ENCODE measurements at regions not wholly inside any gene's neighbourhood (a gene's known extent, or its start where the extent isn't known, plus 50 kb on each side); places are given as distances from the start of the nearest gene placed in this dataset.

DNA sequence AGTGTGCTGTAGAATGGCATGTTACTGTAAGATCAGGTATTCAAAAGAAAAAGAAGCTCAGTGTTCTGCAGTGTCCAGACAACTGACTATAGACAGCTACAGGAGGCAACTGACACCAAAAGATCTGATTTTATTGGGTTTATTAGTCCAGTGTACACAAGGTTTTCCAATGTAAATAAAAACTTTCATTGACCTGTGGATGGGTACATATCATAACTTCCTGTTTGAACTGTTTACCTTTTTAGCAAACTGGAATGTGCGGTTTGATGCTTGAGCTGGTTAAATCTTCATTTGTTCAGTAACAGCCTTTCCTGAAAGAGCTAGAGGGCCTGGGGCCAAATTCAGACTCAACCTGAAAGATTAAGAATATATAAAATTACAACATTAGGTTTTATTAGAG lies 172.6 kb upstream of the SP8 start:
- no peak for DNase-seq (ENCODE audit: extremely low spot score, unreplicated experiment)
- TF ChIP-seq, protein P1, sequence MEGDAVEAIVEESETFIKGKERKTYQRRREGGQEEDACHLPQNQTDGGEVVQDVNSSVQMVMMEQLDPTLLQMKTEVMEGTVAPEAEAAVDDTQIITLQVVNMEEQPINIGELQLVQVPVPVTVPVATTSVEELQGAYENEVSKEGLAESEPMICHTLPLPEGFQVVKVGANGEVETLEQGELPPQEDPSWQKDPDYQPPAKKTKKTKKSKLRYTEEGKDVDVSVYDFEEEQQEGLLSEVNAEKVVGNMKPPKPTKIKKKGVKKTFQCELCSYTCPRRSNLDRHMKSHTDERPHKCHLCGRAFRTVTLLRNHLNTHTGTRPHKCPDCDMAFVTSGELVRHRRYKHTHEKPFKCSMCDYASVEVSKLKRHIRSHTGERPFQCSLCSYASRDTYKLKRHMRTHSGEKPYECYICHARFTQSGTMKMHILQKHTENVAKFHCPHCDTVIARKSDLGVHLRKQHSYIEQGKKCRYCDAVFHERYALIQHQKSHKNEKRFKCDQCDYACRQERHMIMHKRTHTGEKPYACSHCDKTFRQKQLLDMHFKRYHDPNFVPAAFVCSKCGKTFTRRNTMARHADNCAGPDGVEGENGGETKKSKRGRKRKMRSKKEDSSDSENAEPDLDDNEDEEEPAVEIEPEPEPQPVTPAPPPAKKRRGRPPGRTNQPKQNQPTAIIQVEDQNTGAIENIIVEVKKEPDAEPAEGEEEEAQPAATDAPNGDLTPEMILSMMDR (conservative IDR thresholded peaks at IDR 0.05): no peak
- H3K4me3 Mint-ChIP-seq: no peak overlapping the region
- H3K9me3 Mint-ChIP-seq: no peaks in the 10 kb centered on the region
- peaks cover 53% of the 10 kb centered on the region for H3K27me3 Mint-ChIP-seq
- no peaks in the 10 kb centered on the region for H3K4me1 Mint-ChIP-seq (ENCODE audit: unreplicated experiment)
- no peaks in the 10 kb centered on the region for H3K36me3 Mint-ChIP-seq
- H3K27ac Mint-ChIP-seq: no peak overlapping the region

DNA sequence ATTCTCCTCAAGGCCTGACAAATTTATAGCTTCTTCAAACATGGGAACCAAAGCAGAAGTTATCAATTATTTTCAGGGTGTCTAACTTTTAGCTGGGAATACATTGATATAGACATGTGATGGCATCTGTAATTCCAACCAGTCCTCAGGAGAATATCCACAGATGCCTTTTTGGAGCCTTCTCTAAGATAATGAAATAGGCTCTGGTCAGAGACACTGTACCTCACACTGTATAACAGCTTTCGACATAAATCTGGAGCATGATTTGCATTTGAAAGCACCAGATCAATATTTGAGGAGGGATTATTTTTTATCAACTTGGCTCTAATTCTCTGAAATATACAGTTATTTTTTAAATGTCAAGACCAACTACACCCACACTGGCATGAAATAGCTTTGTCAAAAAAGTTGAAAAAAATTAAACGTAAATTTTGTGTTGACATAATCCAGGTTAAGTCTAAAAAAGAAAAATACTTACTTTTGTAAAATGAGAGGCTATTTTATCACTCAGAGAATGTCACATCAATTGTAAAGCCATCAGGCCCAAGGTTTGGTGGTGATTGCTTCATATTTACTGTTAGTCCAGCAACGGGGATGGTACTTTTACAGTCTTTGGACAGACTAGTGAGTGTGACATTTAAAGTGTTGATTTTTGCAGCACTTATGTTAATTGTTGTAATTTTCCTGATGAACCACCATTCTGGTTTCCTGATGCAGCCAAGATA lies 177.0 kb upstream of the SP8 start:
- TF ChIP-seq, protein P1 (conservative IDR thresholded peaks at IDR 0.05): no peak
- H3K27me3 Mint-ChIP-seq: peaks cover 52% of the 10 kb centered on the region
- no peak for DNase-seq (ENCODE audit: extremely low spot score, unreplicated experiment)
- no peaks in the 10 kb centered on the region for H3K9me3 Mint-ChIP-seq
- H3K27ac Mint-ChIP-seq: no peak overlapping the region
- no peaks in the 10 kb centered on the region for H3K36me3 Mint-ChIP-seq
- no peaks in the 10 kb centered on the region for H3K4me1 Mint-ChIP-seq (ENCODE audit: unreplicated experiment)
- no peak overlapping the region for H3K4me3 Mint-ChIP-seq

DNA sequence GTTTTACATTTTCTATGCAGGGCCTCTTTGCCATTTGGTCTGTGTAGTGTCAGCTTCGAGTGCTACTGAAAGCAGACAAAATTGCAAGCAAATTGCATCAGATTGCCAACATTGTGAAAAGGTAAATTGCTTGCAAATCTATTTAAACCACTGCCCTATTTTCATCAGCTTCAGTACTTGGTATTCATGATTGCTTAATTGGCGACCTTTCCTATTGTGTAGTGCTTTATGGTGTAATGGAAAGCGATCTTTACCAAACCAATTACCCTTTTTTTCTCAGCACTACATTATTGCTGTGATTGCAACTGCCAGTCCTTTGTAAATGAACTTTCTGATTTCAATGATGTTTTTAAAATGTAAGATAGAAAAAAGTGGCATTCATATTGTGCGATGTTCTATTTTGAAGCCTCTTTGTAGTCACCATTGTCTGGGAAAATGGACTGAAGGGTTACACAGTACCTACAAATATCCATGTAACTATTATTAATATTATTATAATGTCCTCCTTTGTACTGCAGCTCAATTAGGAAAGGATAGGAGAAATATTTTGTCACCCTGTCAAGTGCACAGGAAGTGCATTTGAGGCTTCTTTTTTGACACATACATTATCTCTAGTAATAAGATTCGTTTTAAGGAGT lies 177.7 kb upstream of the SP8 start:
- Mint-ChIP-seq H3K27me3 (peaks cover 50% of the 10 kb centered on the region), H3K27ac (no peak overlapping the region), H3K36me3 (no peaks in the 10 kb centered on the region), H3K9me3 (no peaks in the 10 kb centered on the region), H3K4me1 (ENCODE audit: unreplicated experiment) (no peaks in the 10 kb centered on the region), H3K4me3 (no peak overlapping the region)
- TF ChIP-seq, protein P1 (conservative IDR thresholded peaks at IDR 0.05): no peak
- DNase-seq (ENCODE audit: extremely low spot score, unreplicated experiment): no peak

DNA sequence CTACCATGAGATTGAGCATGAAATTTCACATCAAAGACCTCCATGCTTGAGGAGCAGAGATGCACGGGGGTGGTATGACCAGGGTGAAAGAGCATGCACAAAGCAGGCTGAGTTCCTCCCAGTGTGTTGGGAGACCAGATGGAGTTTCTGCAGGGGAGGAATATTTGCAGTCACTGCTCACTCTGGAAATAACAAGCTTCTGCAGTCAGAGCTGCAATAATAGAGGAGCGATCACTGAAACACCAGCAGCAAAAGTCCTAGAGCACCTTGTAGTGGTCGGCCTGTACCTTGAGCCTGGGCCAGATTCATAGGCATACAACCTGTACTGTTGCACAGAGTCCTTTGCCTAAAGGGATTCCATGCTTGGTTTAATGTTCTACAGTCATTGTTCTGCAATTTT lies 184.5 kb upstream of the SP8 start:
- Mint-ChIP-seq H3K36me3 (no peaks in the 10 kb centered on the region), H3K4me3 (no peak overlapping the region), H3K27ac (no peak overlapping the region), H3K27me3 (peaks cover 66% of the 10 kb centered on the region), H3K4me1 (ENCODE audit: unreplicated experiment) (no peaks in the 10 kb centered on the region), H3K9me3 (no peaks in the 10 kb centered on the region)
- no peak for DNase-seq (ENCODE audit: extremely low spot score, unreplicated experiment)
- TF ChIP-seq, protein P1 (conservative IDR thresholded peaks at IDR 0.05): no peak

DNA sequence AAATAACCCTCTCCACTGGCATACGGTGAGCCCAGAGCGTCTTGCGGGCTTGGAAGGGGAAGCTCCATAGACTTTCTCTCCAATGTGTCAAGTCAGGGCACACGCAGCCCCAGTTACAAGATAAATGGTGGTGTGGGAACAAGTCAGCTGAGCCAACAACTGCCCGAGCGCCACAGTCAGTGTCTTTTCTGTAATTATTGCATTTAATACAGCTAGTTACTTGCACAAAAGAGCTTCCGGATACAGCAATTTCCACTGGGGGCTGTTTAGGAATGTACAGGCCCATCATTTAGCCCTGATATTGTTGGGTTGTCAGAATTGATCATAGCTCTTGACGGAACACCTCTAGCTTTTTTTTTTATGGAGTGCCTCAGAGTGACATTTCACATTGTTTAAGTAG lies 193.5 kb upstream of the SP8 start:
- Mint-ChIP-seq H3K36me3 (no peaks in the 10 kb centered on the region), H3K4me1 (ENCODE audit: unreplicated experiment) (no peaks in the 10 kb centered on the region), H3K4me3 (no peak overlapping the region), H3K27ac (no peak overlapping the region), H3K9me3 (no peaks in the 10 kb centered on the region), H3K27me3 (peaks cover 71% of the 10 kb centered on the region)
- DNase-seq (ENCODE audit: extremely low spot score, unreplicated experiment): no peak
- TF ChIP-seq, protein P1 (conservative IDR thresholded peaks at IDR 0.05): no peak
